Prostate gland (tissue), 2 donors: ENCODE measurements at regions not wholly inside any gene's neighbourhood (a gene's known extent, or its start where the extent isn't known, plus 50 kb on each side); places are given as distances from the start of the nearest gene placed in this dataset.

Source experiments
- DNase-seq: peaks from one replicate; pipeline ENCODE4 v3.0.0-alpha.2; 2019; ENCODE audit warnings: low spot score
- H3K27ac ChIP-seq, 2 donors: fragments of 200-600 bp; sonication (generic); 2 replicates each; pipeline ENCODE4 v1.5.1; 2017 to 2019
- H3K27me3 ChIP-seq: fragments of 200-600 bp; sonication (generic); replicated peaks from 2 replicates; pipeline ENCODE4 v1.5.1; 2019; ENCODE audit not compliant: insufficient read depth
- H3K36me3 ChIP-seq, 2 donors: fragments of 200-600 bp; sonication (generic); 1 replicate in 1 of 2; 2 replicates in 1 of 2; pipeline versions ENCODE4 v1.5.1 to v1.8.1; 2017 to 2019
- H3K4me1 ChIP-seq: fragments of 200-600 bp; sonication (generic); replicated peaks from 2 replicates; pipeline ENCODE4 v1.5.1; 2019
- H3K4me3 ChIP-seq, 2 donors: fragments of 200-600 bp; sonication (generic); 2 replicates each; pipeline ENCODE4 v1.5.1; 2017 to 2019
- H3K9me3 ChIP-seq: fragments of 200-600 bp; sonication (generic); 2 replicates; pipeline ENCODE4 v1.5.1; 2017
- POLR2A ChIP-seq: fragments of 450-650 bp; IDR thresholded peaks from one replicate; pipeline ENCODE4 v1.6.1; 2016; ENCODE audit warnings: antibody characterized with exemption, mild to moderate bottlenecking
- POLR2AphosphoS5 ChIP-seq: sonication (generic); formaldehyde crosslinking; IDR thresholded peaks from one replicate; pipeline ENCODE4 v1.6.1; 2017; ENCODE audit warnings: antibody characterized with exemption
- WGBS: methylation state at CpG from one replicate; pipeline ENCODE4 v1.1.5; 2018; 5-methylcytosine and 5-hydroxymethylcytosine counted together
- intact Hi-C: fragments of 100-400 bp; cut with DNase I; formaldehyde crosslinking; loops from one replicate; pipeline ENCODE4 v1.14.2; 2022
- TF ChIP-seq, protein P1 (sequence below), 4 experiments: fragments of 200-600 bp in 2 of 4; fragments of 450-650 bp in 2 of 4; sonication (generic) in 2 of 4; IDR thresholded peaks; 1 replicate in 3 of 4; 2 replicates in 1 of 4; pipeline ENCODE4 v1.5.1; 2016 to 2019; ENCODE audit warnings: antibody characterized with exemption in 4 of 4, mild to moderate bottlenecking in 2 of 4, moderate library complexity in 2 of 4

DNA sequence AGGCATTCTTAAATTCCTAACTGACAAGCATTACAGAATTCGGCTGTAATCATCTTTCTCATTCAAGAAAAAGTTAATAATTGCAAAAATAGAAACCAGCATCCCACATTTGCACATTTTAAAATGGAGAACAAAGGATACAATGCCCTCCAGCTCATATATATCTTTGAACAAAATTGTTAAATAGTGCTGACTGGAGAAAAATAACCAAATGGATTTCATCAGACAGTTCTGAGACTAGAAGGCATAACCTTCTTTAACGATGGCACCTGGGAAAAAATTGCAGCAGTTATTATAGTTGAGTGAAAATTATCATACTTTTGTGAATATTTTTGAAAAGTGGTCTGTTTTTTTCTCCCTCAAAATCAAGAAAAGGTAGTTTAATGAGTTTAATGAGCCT lies 138.9 kb upstream of the CDH19 start:
- H3K9me3 ChIP-seq, result no peaks in the 10 kb centered on the region
- DNase-seq, result no peak
- H3K4me3 ChIP-seq, result no peak overlapping the region
- no peak overlapping the region for H3K27ac ChIP-seq
- TF ChIP-seq POLR2AphosphoS5 (no peak), POLR2A (no peak)
- TF ChIP-seq, protein P1, sequence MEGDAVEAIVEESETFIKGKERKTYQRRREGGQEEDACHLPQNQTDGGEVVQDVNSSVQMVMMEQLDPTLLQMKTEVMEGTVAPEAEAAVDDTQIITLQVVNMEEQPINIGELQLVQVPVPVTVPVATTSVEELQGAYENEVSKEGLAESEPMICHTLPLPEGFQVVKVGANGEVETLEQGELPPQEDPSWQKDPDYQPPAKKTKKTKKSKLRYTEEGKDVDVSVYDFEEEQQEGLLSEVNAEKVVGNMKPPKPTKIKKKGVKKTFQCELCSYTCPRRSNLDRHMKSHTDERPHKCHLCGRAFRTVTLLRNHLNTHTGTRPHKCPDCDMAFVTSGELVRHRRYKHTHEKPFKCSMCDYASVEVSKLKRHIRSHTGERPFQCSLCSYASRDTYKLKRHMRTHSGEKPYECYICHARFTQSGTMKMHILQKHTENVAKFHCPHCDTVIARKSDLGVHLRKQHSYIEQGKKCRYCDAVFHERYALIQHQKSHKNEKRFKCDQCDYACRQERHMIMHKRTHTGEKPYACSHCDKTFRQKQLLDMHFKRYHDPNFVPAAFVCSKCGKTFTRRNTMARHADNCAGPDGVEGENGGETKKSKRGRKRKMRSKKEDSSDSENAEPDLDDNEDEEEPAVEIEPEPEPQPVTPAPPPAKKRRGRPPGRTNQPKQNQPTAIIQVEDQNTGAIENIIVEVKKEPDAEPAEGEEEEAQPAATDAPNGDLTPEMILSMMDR (IDR thresholded peaks at IDR 0.05), result no peak
- no peaks in the 10 kb centered on the region for H3K4me1 ChIP-seq
- no peaks in the 10 kb centered on the region for H3K36me3 ChIP-seq
- no peaks in the 10 kb centered on the region for H3K27me3 ChIP-seq
- 69% methylated on average over 2 of the region's 2 CpGs for WGBS
- intact Hi-C loops, result no loop called here

DNA sequence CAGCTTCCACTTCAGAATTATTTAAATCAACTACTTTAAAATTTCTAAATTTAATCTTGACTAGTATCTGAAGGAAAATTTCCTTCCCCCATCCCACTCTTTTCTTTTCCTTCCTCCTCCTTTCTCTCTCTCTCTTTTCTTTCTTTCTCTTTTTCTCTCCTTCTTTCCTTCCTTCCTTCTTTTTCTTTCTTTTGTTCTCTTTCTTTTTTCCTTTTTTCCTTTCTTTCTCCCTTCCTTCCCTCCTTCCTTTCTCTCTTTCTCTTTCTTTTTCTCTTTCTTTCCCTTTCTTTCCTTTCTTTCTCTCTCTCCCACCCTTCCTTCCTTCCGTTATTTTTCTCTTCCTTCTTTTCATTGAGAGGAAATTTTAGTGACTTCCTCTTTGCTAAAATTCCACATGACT lies 132.0 kb upstream of the CDH19 start:
- 88% methylated on average over 1 of the region's 1 CpG for WGBS

DNA sequence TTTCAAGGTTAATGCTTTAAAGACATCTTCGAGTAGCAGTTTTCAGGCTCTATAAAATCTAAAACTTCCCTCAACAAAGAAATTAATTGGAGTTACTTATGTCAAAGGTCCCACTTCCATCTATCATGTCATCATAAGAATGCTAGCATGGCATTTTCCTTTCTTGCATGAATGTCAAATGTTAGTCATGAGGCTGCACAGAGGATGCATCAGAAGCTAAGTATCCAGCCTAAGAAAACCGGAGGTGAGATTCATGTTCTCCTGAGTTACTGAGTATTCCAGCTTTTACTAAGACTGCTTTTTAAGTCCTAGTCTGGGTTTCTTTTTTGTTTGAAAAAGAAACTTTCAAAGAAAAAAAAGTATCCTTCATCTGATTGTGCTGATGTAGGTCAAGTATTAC lies 130.6 kb upstream of the CDH19 start:
- H3K36me3 ChIP-seq, result no peaks in the 10 kb centered on the region
- no peak overlapping the region for H3K27ac ChIP-seq
- H3K4me1 ChIP-seq, result no peaks in the 10 kb centered on the region
- H3K4me3 ChIP-seq, result no peak overlapping the region
- no peaks in the 10 kb centered on the region for H3K9me3 ChIP-seq
- no peak for TF ChIP-seq POLR2A
- TF ChIP-seq, protein P1 (IDR thresholded peaks at IDR 0.05), result no peak
- TF ChIP-seq POLR2AphosphoS5, result no peak
- no peaks in the 10 kb centered on the region for H3K27me3 ChIP-seq
- intact Hi-C loops, result no loop called here
- no peak for DNase-seq
- 78% methylated on average over 2 of the region's 2 CpGs for WGBS

More for the DNA sequence above, 132.0 kb upstream of the CDH19 start:
- intact Hi-C loops, result no loop called here
- H3K36me3 ChIP-seq, result no peaks in the 10 kb centered on the region
- H3K4me1 ChIP-seq, result no peaks in the 10 kb centered on the region
- no peak overlapping the region for H3K4me3 ChIP-seq
- TF ChIP-seq POLR2A, result no peak
- H3K27me3 ChIP-seq, result no peaks in the 10 kb centered on the region
- DNase-seq, result no peak
- H3K27ac ChIP-seq, result no peak overlapping the region
- H3K9me3 ChIP-seq, result no peaks in the 10 kb centered on the region

DNA sequence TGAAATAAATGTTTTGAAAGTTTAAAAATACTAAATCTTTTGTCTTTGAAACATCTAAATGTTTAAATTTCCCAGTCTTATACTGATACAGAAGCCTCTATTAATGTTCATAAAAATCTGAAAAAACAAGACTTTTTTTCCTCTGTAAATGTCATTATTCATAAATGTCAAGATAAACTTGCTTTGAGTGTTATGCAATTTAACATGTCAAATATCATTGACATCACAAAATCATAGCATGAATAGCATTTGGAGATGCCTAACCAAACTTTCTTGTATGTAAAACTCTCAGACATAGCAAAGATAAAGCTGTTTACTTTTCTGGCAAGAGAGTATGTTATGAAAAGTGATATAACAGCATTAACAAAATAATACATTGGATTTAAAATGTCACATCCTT lies 128.0 kb upstream of the CDH19 start:
- Histone ChIP-seq H3K4me1 (no peaks in the 10 kb centered on the region), H3K36me3 (no peaks in the 10 kb centered on the region), H3K4me3 (no peak overlapping the region), H3K9me3 (no peaks in the 10 kb centered on the region), H3K27ac (no peak overlapping the region), H3K27me3 (no peaks in the 10 kb centered on the region)
- no peak for DNase-seq
- TF ChIP-seq POLR2A (no peak), POLR2AphosphoS5 (no peak)
- TF ChIP-seq, protein P1 (IDR thresholded peaks at IDR 0.05), result no peak
- intact Hi-C loops, result no loop called here

DNA sequence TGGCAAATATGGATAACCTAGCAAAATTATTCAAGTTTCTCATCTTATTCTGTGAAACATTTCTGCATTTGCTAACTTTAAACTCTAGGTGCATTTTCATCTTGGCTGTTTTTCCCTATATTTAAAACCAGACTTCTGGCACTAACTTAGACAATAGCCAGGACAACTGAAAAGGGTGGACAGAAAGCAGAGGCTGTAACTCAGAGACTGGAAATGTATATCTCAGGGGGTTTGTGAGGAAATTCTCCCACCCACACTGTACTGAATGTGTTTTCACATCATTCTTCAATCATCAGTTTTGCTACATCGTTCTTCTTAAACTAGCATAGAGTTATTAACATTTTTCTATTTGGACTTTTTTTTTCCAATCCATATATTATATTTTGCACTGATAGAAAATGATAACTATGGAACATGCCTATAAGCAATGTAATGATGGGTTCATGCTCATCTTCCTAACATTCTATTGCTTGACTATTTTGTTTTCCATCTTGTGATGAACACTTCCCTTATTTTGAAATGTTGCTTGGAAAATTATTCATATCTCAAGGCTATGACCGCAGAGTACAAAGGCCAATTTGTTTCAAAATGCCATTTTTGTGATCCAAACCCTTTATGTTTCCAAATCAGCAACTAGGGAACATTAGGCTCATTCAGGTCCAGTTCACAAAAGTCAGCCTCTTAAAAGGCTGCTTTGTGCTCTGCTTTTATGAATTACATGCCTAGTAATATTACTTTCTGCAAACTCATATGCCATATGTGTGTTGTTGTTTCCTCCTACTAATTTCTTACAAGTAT lies 125.8 kb upstream of the CDH19 start:
- no peaks in the 10 kb centered on the region for H3K27me3 ChIP-seq
- intact Hi-C loops, result no loop called here
- H3K36me3 ChIP-seq, result no peaks in the 10 kb centered on the region
- H3K4me3 ChIP-seq, result no peak overlapping the region
- TF ChIP-seq, protein P1 (IDR thresholded peaks at IDR 0.05), result no peak
- no peak for TF ChIP-seq POLR2AphosphoS5
- no peak for TF ChIP-seq POLR2A
- no peak for DNase-seq
- H3K9me3 ChIP-seq, result no peaks in the 10 kb centered on the region
- no peaks in the 10 kb centered on the region for H3K4me1 ChIP-seq
- 87% methylated on average over 2 of the region's 2 CpGs for WGBS
- H3K27ac ChIP-seq, result no peak overlapping the region
